ENCODE measurements at regions not wholly inside any gene's neighbourhood (a gene's known extent, or its start where the extent isn't known, plus 50 kb on each side); places are given as distances from the start of the nearest gene placed in this dataset.

- Histone ChIP-seq H3K4me2 (ENCODE audit: low read length) (no peak overlapping the region), H2AFZ (ENCODE audit: low read depth, low read length, poor library complexity, severe bottlenecking) (no peak overlapping the region), H3K36me3 (ENCODE audit: control insufficient read depth in 1 of 2, insufficient read depth in 2 of 2, low read length in 2 of 2) (no peaks in the 10 kb centered on the region), H3K9ac (ENCODE audit: low read length) (no peak overlapping the region), H4K20me1 (ENCODE audit: insufficient read depth) (no peaks in the 10 kb centered on the region), H3K4me1 (ENCODE audit: control insufficient read depth in 1 of 2, insufficient read depth in 2 of 2, low read length in 2 of 2) (peaks cover 8 to 36% of the 10 kb centered on the region in 2 experiments), H3K9me3 (ENCODE audit: control insufficient read depth in 1 of 2, insufficient read depth in 1 of 2, low read depth in 1 of 2, low read length in 2 of 2) (no peaks in the 10 kb centered on the region), H3K9me2 (ENCODE audit: insufficient read depth) (no peaks in the 10 kb centered on the region), H3K27me3 (ENCODE audit: insufficient read depth, low read length) (no peaks in the 10 kb centered on the region), H3K27ac (ENCODE audit: low read depth, low read length) (no peak overlapping the region), H3K79me2 (ENCODE audit: insufficient read depth, low read length) (no peaks in the 10 kb centered on the region), H3K4me3 (replicated peaks in 1 of 2; ENCODE audit: low read depth in 1 of 2, low read length in 2 of 2) (no peak overlapping the region)
- DNase-seq (ENCODE audit: low read depth, low spot score) (no peak), ATAC-seq (no peak)
- TF ChIP-seq TCF7L2 (IDR thresholded peaks at IDR 0.05; ENCODE audit: borderline replicate concordance, extremely low read depth, insufficient read depth, insufficient read length) = no peak
- no peak for TF ChIP-seq POLR2A (IDR thresholded peaks at IDR 0.05; ENCODE audit: borderline replicate concordance, extremely low read depth, insufficient read depth, insufficient read length)
- TF ChIP-seq ZBTB33 (IDR thresholded peaks at IDR 0.05; ENCODE audit: extremely low read depth, insufficient replicate concordance, low read length) = no peak
- no peak for TF ChIP-seq MAX (IDR thresholded peaks at IDR 0.05)
- TF ChIP-seq FOSL1 (IDR thresholded peaks at IDR 0.05; ENCODE audit: low read depth) = no peak
- no peak for TF ChIP-seq SIN3A (IDR thresholded peaks at IDR 0.05; ENCODE audit: low read depth)
- no peak for TF ChIP-seq JUND (IDR thresholded peaks at IDR 0.05)
- TF ChIP-seq ZNF274 (IDR thresholded peaks at IDR 0.05; ENCODE audit: low read depth, low read length) = no peak
- TF ChIP-seq EZH2phosphoT487 (IDR thresholded peaks at IDR 0.05; ENCODE audit: borderline replicate concordance) = no peak
- TF ChIP-seq RAD21 (IDR thresholded peaks at IDR 0.05; ENCODE audit: low read depth) = no peak
- no peak for TF ChIP-seq ELF1 (IDR thresholded peaks at IDR 0.05; ENCODE audit: borderline replicate concordance, low read depth)
- TF ChIP-seq EZH2 (IDR thresholded peaks at IDR 0.05) = no peak
- TF ChIP-seq POLR2AphosphoS5 (IDR thresholded peaks at IDR 0.05; ENCODE audit: low read depth, low read length) = no peak
- ChIA-PET RAD21 (ENCODE audit: low non-redundant PET in 1 of 2, low total read pairs in 2 of 2, uncharacterized antibody in 2 of 2, unreplicated experiment in 2 of 2) (no interaction called here), POLR2A (no interaction called here), CTCF (interaction anchor here (2.5 kb wide), 1 partner anchor 233 kb away, joined by 25 read pairs; no protein-coding TSS in a partner anchor)
- no TSS peak for BruUV-seq (replicated peaks)
- intact Hi-C loops (cut with micrococcal nuclease) = no loop called here
Measured at GRCh38 chr2:172228177-172228808, 125.6 kb upstream of the DLX2 start.

Data from HCT116 (cell line).